GM10266 (cell line): ENCODE measurements at regions not wholly inside any gene's neighbourhood (a gene's known extent, or its start where the extent isn't known, plus 50 kb on each side); places are given as distances from the start of the nearest gene placed in this dataset.

ENCODE experiments used
- DNase-seq: peaks from one replicate; pipeline ENCODE4 v3.0.0; 2012; ENCODE audit errors: extremely low spot score
- CTCF ChIP-seq: IDR thresholded peaks from 2 replicates; pipeline ENCODE4 v1.5.1; 2012; ENCODE audit warnings: mild to moderate bottlenecking, low read depth; ENCODE audit not compliant: control insufficient read depth, insufficient read depth; ENCODE audit errors: missing control alignments

- no peak for DNase-seq
These were observed 278.9 kb downstream of the RWDD3 start for GRCh38 chr1:95512925-95513324.

GRCh38 chr1:95517506-95517905 is 283.5 kb downstream of the RWDD3 start:
- no peak for DNase-seq
- no peak for TF ChIP-seq CTCF

More at GRCh38 chr1:95512925-95513324, 278.9 kb downstream of the RWDD3 start:
- no peak for TF ChIP-seq CTCF

GRCh38 chr1:95518310-95518709 is 284.3 kb downstream of the RWDD3 start:
- DNase-seq, result no peak

GRCh38 chr1:95520390-95520789 is 286.4 kb downstream of the RWDD3 start:
- no peak for TF ChIP-seq CTCF
- no peak for DNase-seq

More at GRCh38 chr1:95518310-95518709, 284.3 kb downstream of the RWDD3 start:
- no peak for TF ChIP-seq CTCF

GRCh38 chr1:95532335-95532734 is 298.3 kb downstream of the RWDD3 start:
- TF ChIP-seq CTCF, result no peak
- no peak for DNase-seq

- no peak for DNase-seq
- TF ChIP-seq CTCF, result no peak
These were observed 301.0 kb downstream of the RWDD3 start for GRCh38 chr1:95534985-95535384.

- no peak for TF ChIP-seq CTCF
These were observed 301.6 kb downstream of the RWDD3 start for GRCh38 chr1:95535614-95536013.

GRCh38 chr1:95536501-95536900 is 302.5 kb downstream of the RWDD3 start:
- DNase-seq, result no peak
- no peak for TF ChIP-seq CTCF

More at GRCh38 chr1:95535614-95536013, 301.6 kb downstream of the RWDD3 start:
- DNase-seq, result no peak
